AG09319 (cell line): ENCODE measurements at regions not wholly inside any gene's neighbourhood (a gene's known extent, or its start where the extent isn't known, plus 50 kb on each side); places are given as distances from the start of the nearest gene placed in this dataset.

Experiments
- DNase-seq: peaks from one replicate; pipeline ENCODE4 v3.0.0-alpha.2; 2010; ENCODE audit warnings: low read depth; ENCODE audit errors: extremely low read depth
- TF ChIP-seq, protein P1 (sequence below): IDR thresholded peaks from 2 replicates; pipeline ENCODE4 v1.5.1; 2011; ENCODE audit warnings: low read depth, mild to moderate bottlenecking, inconsistent platforms, low read length, moderate library complexity

- DNase-seq, result no peak
- TF ChIP-seq, protein P1, sequence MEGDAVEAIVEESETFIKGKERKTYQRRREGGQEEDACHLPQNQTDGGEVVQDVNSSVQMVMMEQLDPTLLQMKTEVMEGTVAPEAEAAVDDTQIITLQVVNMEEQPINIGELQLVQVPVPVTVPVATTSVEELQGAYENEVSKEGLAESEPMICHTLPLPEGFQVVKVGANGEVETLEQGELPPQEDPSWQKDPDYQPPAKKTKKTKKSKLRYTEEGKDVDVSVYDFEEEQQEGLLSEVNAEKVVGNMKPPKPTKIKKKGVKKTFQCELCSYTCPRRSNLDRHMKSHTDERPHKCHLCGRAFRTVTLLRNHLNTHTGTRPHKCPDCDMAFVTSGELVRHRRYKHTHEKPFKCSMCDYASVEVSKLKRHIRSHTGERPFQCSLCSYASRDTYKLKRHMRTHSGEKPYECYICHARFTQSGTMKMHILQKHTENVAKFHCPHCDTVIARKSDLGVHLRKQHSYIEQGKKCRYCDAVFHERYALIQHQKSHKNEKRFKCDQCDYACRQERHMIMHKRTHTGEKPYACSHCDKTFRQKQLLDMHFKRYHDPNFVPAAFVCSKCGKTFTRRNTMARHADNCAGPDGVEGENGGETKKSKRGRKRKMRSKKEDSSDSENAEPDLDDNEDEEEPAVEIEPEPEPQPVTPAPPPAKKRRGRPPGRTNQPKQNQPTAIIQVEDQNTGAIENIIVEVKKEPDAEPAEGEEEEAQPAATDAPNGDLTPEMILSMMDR, result no peak
These were observed 363.4 kb upstream of the JARID2 start for GRCh38 chr6:14882394-14883026.

GRCh38 chr6:14883921-14884320, 361.9 kb upstream of the JARID2 start:
- DNase-seq, result peak; percentile 29
- TF ChIP-seq, protein P1, result no peak

- TF ChIP-seq, protein P1, result no peak
These were observed 360.4 kb upstream of the JARID2 start for GRCh38 chr6:14885498-14885897.

DNA sequence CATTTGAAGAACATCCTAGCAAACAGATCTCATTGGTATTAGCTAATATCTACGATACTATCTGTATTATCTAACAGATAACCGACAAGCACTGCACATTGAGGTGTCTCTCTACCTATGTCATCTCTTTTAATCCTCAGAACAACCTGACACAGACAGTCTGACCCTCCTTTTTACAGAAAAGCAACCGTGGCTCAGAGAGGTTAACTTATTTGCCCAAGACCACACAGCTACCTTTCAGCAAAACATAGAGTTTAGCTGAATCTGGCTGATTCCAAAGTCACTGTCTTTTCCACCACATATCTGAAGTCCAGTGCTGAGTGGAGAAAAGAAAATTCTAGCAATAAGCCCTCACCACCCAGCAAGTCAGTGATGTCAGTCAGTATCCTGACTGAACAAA, 358.7 kb upstream of the JARID2 start:
- TF ChIP-seq, protein P1, result no peak
- no peak for DNase-seq

More at GRCh38 chr6:14885498-14885897, 360.4 kb upstream of the JARID2 start:
- no peak for DNase-seq

DNA sequence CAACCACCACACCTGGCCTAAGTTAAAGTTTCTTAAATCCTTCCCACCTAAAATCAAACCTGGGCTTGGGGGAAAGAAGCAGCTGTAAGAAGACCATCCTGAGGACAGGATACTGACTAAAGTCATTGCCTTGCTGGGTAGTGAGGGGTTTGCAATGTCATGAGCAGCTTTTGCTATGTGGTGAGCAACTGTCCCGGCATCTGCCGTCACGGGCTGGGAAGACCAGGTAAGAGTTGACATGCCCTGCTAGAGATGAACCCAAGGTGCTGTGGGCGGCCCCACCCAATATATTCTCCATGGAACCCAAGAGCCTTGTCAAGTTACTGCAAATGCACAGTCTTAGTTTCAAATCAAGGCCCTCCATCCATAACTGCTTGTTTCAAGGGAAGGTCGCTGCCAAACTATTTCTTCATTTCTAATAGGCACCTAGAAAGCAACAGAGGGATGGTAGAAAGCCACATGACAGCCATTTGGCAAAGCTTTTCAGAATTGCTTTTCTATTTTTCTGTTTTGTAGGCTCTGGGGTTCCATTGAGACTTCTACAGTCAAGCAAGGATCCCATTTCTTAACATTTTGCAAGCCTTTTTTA, 357.8 kb upstream of the JARID2 start:
- TF ChIP-seq, protein P1, result no peak
- DNase-seq, result no peak

DNA sequence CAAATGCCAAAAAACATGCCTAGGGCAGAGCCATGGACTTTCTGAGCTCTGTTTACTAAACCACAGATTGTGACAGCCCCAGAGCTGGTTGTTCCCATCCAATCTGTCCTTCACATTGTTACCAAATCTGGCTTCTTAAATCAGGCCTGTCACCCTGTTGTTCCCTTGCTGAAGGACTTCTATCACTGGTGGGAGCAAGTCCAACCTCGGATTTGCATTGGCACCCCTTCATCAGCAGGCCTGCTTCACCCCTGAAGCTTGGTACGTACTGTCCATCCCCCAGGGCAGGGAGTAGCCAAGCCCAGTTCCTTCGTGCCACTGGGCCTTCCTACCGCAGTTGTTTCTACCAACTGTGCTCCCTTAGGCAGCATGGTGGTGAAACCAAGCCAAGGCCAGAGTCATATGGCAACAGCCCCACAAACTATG, 357.3 kb upstream of the JARID2 start:
- no peak for DNase-seq
- TF ChIP-seq, protein P1, result no peak

- TF ChIP-seq, protein P1, result no peak
- no peak for DNase-seq
These were observed 356.7 kb upstream of the JARID2 start for GRCh38 chr6:14889188-14889587.
